Ovary (tissue), 7 donors: ENCODE measurements at regions not wholly inside any gene's neighbourhood (a gene's known extent, or its start where the extent isn't known, plus 50 kb on each side); places are given as distances from the start of the nearest gene placed in this dataset.

Experiments
- DNase-seq, 5 donors: peaks; one replicate each; pipeline ENCODE4 v3.0.0-alpha.2; 2019 to 2020
- H3K27ac ChIP-seq, 2 donors: fragments of 200-600 bp; one replicate each; pipeline versions ENCODE4 v1.5.1 to v1.8.0; 2019 to 2022
- H3K27me3 ChIP-seq: fragments of 200-600 bp; one replicate; pipeline ENCODE4 v1.8.0; 2022
- H3K36me3 ChIP-seq: fragments of 200-600 bp; sonication (generic); one replicate; pipeline ENCODE4 v1.5.1; 2019
- H3K4me1 ChIP-seq: one replicate; pipeline ENCODE4 v1.8.1; 2013; ENCODE audit warnings: mild to moderate bottlenecking, moderate library complexity; ENCODE audit not compliant: insufficient read depth
- H3K4me3 ChIP-seq: fragments of 200-600 bp; sonication (generic); one replicate; pipeline ENCODE4 v1.5.1; 2017
- H3K9me3 ChIP-seq, 2 donors: fragments of 200-600 bp in 1 of 2; sonication (generic) in 1 of 2; one replicate each; pipeline versions ENCODE4 v1.5.1 to v1.8.1; 2013 to 2019; ENCODE audit warnings: mild to moderate bottlenecking in 1 of 2, moderate library complexity in 1 of 2
- EP300 ChIP-seq: sonication (generic); formaldehyde crosslinking; IDR thresholded peaks from one replicate; pipeline ENCODE4 v1.6.1; 2017; ENCODE audit warnings: antibody characterized with exemption
- POLR2A ChIP-seq: fragments of 450-650 bp; IDR thresholded peaks from one replicate; pipeline ENCODE4 v1.6.1; 2017; ENCODE audit warnings: antibody characterized with exemption, mild to moderate bottlenecking, moderate library complexity
- WGBS, 3 donors: extraction: QIAGEN DNeasy Blood & Tissue Kit in 1 of 3; methylation state at CpG; one replicate each; pipeline versions ENCODE4 v1.1.5 to v1.1.7; 2013 to 2017; 5-methylcytosine and 5-hydroxymethylcytosine counted together
- intact Hi-C, 4 donors: fragments of 100-400 bp; cut with DNase I; formaldehyde crosslinking; loops; one replicate each; pipeline versions ENCODE4 v1.11.0 to v1.15.1; 2022 to 2023
- TF ChIP-seq, protein P1 (sequence below), 3 donors: fragments of 450-650 bp in 2 of 3; fragments of 200-600 bp in 1 of 3; IDR thresholded peaks; one replicate each; pipeline versions ENCODE4 v1.5.1 to v1.8.0; 2016 to 2022; ENCODE audit warnings: antibody characterized with exemption in 3 of 3, mild to moderate bottlenecking in 1 of 3
- donor health status: DM: no; HTN: no; CAD: no; lungs with moderate emphysema.
- donor health status: DM: no; HTN: no; CAD: no.
- donor health status: Bipolar disorder and iron deficiency.
- donor health status: DM: no; HTN: no; CAD: no.
- donor health status: DM: yes; HTN: yes; CAD: no.

DNA sequence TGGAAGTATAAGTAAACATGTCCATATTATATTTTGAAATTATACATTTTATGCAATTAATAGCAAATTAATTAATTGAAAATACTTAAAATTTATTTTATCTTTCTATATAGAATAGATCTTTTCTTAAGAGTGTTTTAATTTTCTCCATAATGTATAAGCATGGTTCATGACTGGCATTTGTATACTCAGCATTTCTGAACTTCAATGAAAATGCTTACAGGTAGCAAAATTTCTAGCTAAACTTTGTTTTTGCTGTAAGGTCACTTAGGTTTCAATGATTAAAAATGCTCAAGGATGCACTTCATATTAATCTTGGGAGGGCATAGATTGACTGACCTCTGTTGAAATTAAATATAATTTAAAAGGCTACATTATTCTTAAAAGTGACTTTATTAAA, 1108.1 kb downstream of the BRINP3 start:
- no peaks in the 10 kb centered on the region for H3K9me3 ChIP-seq
- H3K27me3 ChIP-seq = no peaks in the 10 kb centered on the region
- intact Hi-C loops = no loop called here
- H3K4me3 ChIP-seq = no peak overlapping the region
- no peak for DNase-seq
- H3K27ac ChIP-seq = no peak overlapping the region
- no peaks in the 10 kb centered on the region for H3K36me3 ChIP-seq
- TF ChIP-seq, protein P1, sequence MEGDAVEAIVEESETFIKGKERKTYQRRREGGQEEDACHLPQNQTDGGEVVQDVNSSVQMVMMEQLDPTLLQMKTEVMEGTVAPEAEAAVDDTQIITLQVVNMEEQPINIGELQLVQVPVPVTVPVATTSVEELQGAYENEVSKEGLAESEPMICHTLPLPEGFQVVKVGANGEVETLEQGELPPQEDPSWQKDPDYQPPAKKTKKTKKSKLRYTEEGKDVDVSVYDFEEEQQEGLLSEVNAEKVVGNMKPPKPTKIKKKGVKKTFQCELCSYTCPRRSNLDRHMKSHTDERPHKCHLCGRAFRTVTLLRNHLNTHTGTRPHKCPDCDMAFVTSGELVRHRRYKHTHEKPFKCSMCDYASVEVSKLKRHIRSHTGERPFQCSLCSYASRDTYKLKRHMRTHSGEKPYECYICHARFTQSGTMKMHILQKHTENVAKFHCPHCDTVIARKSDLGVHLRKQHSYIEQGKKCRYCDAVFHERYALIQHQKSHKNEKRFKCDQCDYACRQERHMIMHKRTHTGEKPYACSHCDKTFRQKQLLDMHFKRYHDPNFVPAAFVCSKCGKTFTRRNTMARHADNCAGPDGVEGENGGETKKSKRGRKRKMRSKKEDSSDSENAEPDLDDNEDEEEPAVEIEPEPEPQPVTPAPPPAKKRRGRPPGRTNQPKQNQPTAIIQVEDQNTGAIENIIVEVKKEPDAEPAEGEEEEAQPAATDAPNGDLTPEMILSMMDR (IDR thresholded peaks at IDR 0.05) = no peak
- TF ChIP-seq POLR2A (no peak), EP300 (no peak)
- no peaks in the 10 kb centered on the region for H3K4me1 ChIP-seq

DNA sequence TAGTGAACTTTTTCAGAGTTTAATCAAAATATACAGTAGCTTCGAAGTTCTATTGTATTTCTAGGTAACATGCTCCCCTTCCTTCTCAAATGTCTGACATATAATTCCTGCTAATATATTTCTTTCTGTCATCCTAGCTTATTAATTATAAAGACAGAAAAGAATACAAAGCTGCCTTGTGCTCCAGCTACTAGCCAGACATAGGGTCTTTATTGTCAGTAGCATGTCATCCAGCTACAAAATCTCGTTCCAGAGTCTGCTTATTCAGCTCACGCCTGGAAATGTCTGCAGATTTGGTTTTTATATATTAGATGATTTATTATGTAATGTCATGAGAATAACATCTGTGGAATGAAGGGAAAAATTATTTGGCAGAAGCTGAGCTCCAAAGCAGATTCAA, 1102.8 kb downstream of the BRINP3 start:
- Histone ChIP-seq H3K9me3 (no peaks in the 10 kb centered on the region), H3K4me3 (no peak overlapping the region), H3K27me3 (peaks cover 2% of the 10 kb centered on the region), H3K4me1 (no peaks in the 10 kb centered on the region), H3K27ac (no peak overlapping the region), H3K36me3 (no peaks in the 10 kb centered on the region)
- WGBS, 3 donors = 47 to 64% (median 63%) methylated on average over 3 of the region's 3 CpGs
- no peak for DNase-seq
- no peak for TF ChIP-seq EP300
- TF ChIP-seq POLR2A = no peak
- TF ChIP-seq, protein P1 (IDR thresholded peaks at IDR 0.05) = no peak
- intact Hi-C loops = no loop called here

DNA sequence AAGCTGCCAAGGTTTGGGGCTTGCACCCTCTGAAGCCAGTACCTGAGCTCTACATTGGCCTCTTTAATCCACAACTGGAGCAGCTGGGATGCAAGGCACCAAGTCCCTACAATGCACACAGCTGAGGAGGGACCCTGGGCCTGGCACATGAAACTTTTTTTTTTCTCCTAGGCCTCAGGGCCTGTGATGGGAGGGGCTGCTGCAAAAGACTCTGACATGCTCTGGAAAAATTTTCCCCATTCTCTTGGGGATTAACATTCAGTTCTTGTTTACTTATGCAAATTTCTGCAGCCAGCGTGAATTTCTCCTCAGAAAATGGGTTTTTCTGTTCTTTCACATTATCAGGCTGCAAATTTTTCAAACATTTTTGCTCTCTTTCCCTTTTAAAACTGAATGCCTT, 1072.2 kb downstream of the BRINP3 start:
- intact Hi-C loops = no loop called here
- DNase-seq = no peak
- H3K27ac ChIP-seq = no peak overlapping the region
- no peaks in the 10 kb centered on the region for H3K9me3 ChIP-seq
- H3K27me3 ChIP-seq = no peaks in the 10 kb centered on the region
- 77 to 79% (median 77%) methylated on average over 1 of the region's 1 CpG for WGBS, 3 donors
- TF ChIP-seq EP300 = no peak
- TF ChIP-seq, protein P1 (IDR thresholded peaks at IDR 0.05) = no peak
- TF ChIP-seq POLR2A = no peak
- H3K36me3 ChIP-seq = no peaks in the 10 kb centered on the region
- H3K4me1 ChIP-seq = no peaks in the 10 kb centered on the region
- H3K4me3 ChIP-seq = no peak overlapping the region

DNA sequence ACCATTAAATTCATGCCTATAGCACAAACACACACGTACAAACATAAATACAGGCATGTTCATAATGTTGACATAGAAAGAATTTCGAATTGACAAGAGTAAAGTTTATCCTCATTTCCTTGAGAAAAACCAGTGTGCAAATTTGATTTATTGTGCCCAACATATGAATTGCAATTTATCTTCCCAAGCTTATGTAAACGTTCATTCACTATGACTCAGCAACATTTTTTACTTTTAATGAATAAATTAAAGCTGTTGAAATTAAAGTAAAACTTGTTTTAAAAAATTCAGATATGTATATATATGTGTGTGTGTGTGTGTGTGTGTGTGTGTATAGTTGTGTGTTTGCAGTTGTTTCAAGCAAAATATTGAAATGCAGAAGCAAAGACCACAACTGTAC, 1067.9 kb downstream of the BRINP3 start:
- Histone ChIP-seq H3K9me3 (no peaks in the 10 kb centered on the region), H3K4me1 (no peaks in the 10 kb centered on the region), H3K27ac (no peak overlapping the region), H3K36me3 (no peaks in the 10 kb centered on the region), H3K4me3 (no peak overlapping the region), H3K27me3 (no peaks in the 10 kb centered on the region)
- 28 to 41% (median 29%) methylated on average over 3 of the region's 3 CpGs for WGBS, 3 donors
- DNase-seq = no peak
- TF ChIP-seq POLR2A = no peak
- intact Hi-C loops = no loop called here

DNA sequence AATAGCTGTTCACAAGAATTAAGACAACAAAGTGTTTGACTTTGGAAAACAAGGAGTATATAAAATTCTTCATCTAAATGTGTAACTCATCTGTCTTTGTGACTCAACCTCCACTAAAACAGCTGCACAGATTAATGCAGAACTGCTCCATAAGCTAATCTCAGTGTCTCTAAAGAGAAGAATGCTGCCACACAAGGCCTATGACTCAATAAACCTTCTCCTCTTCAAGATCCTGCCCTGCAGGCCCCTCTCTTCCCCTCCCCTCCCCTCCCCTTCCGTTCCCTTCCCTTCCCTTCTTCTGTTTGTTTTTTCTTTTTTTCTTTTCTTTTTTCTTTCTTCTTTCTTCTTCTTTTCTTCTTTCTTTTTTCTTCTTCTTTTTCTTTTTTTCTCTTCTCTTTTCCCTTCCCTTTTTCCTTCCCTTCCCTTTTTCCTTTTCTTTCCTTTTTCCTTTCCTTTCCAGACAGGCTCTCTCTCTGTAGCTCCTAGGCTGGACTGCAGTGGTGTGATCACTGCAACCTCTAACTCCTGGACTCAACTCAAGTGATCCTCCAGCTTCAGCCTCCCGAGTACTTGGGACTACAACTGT, 1052.8 kb downstream of the BRINP3 start:
- TF ChIP-seq, protein P1 (IDR thresholded peaks at IDR 0.05) = no peak
- 74 to 76% (median 74%) methylated on average over 2 of the region's 2 CpGs for WGBS, 3 donors
- Histone ChIP-seq H3K4me3 (no peak overlapping the region), H3K27ac (no peak overlapping the region), H3K27me3 (no peaks in the 10 kb centered on the region), H3K9me3 (no peaks in the 10 kb centered on the region), H3K36me3 (no peaks in the 10 kb centered on the region), H3K4me1 (no peaks in the 10 kb centered on the region)
- intact Hi-C loops = no loop called here
- DNase-seq = no peak
